NB4 (cell line): ENCODE measurements at regions not wholly inside any gene's neighbourhood (a gene's known extent, or its start where the extent isn't known, plus 50 kb on each side); places are given as distances from the start of the nearest gene placed in this dataset.

Experiments used
- DNase-seq: peaks from one replicate; pipeline ENCODE4 v3.0.0; 2010; ENCODE audit warnings: low read depth
- H3K4me3 ChIP-seq: one replicate; pipeline ENCODE4 v1.5.1; 2011; ENCODE audit warnings: mild to moderate bottlenecking, low read depth, low read length, moderate library complexity
- CTCF ChIP-seq: IDR thresholded peaks from one replicate; pipeline ENCODE4 v1.5.1; 2012; ENCODE audit warnings: low read depth, low read length
- MAX ChIP-seq: IDR thresholded peaks from 2 replicates; pipeline ENCODE4 v1.6.1; 2011; ENCODE audit warnings: low read depth, low read length
- MYC ChIP-seq: IDR thresholded peaks from 2 replicates; pipeline ENCODE4 v1.6.1; 2011; ENCODE audit warnings: low read depth, low read length
- POLR2A ChIP-seq: IDR thresholded peaks from 2 replicates; pipeline ENCODE4 v1.6.1; 2011; ENCODE audit warnings: mild to moderate bottlenecking; ENCODE audit not compliant: insufficient read length; ENCODE audit errors: extremely low read depth

GRCh38 chr7:12907774-12908173, 220.3 kb downstream of the ARL4A start:
- no peak overlapping the region for H3K4me3 ChIP-seq
- DNase-seq = no peak
- TF ChIP-seq MAX (no peak), POLR2A (no peak), CTCF (no peak), MYC (no peak)

- no peak for TF ChIP-seq MYC
- TF ChIP-seq CTCF = no peak
- no peak for TF ChIP-seq MAX
- no peak for TF ChIP-seq POLR2A
- DNase-seq = no peak
- H3K4me3 ChIP-seq = no peak overlapping the region
Observed at GRCh38 chr7:12909483-12909882, 222.1 kb downstream of the ARL4A start.

DNA sequence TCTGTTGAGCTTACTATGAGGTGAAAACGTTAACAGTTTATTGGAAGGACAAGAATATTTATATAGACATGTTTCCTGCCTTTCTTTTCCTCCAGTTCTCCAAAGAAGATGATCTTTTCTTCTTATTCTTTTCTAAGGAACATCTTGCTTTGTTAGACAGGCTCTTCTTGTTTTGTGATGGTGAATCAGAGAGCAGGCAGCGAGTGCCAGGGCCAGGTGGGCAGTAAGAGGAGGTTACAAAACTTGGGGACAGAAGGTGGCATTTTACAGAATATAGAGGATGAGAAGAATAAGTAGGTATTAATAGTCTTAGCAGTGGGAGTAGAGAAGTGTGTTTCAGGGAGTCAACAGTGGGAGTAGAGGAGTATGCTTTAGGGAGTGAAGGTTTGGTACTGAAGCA, 223.6 kb downstream of the ARL4A start:
- H3K4me3 ChIP-seq = no peak overlapping the region
- TF ChIP-seq CTCF = no peak
- no peak for TF ChIP-seq MAX

GRCh38 chr7:12913002-12913401, 225.6 kb downstream of the ARL4A start:
- DNase-seq = no peak
- TF ChIP-seq POLR2A = no peak
- H3K4me3 ChIP-seq = no peak overlapping the region

More for the DNA sequence above, 223.6 kb downstream of the ARL4A start:
- DNase-seq = no peak

- no peak for DNase-seq
- TF ChIP-seq POLR2A = no peak
- TF ChIP-seq MAX = no peak
- TF ChIP-seq MYC = no peak
- TF ChIP-seq CTCF = no peak
Observed at GRCh38 chr7:12917801-12918200, 230.4 kb downstream of the ARL4A start.

GRCh38 chr7:12921751-12922345, 234.4 kb downstream of the ARL4A start:
- H3K4me3 ChIP-seq = no peak overlapping the region
- TF ChIP-seq POLR2A (no peak), MYC (no peak), CTCF (no peak), MAX (no peak)
- no peak for DNase-seq

More at GRCh38 chr7:12917801-12918200, 230.4 kb downstream of the ARL4A start:
- no peak overlapping the region for H3K4me3 ChIP-seq
